Naive thymus-derived CD4-positive, alpha-beta T cell (primary cell): ENCODE measurements at regions not wholly inside any gene's neighbourhood (a gene's known extent, or its start where the extent isn't known, plus 50 kb on each side); places are given as distances from the start of the nearest gene placed in this dataset.

Source experiments
- ATAC-seq: fragments of 150-1000 bp; cut with Tn5 transposase; 2 replicates; pipeline ENCODE4 v1.10.0; 2021; ENCODE audit warnings: mild to moderate bottlenecking, moderate library complexity
- CTCF ChIA-PET: fragments of 350-600 bp; sonication (Branson Sonifier 250); formaldehyde crosslinking; loops from one replicate; lab custom pipeline; 2021; ENCODE audit warnings: antibody characterized with exemption; lab: Charles Lee
- POLR2A ChIA-PET: fragments of 350-600 bp; sonication (Branson Sonifier 250); formaldehyde crosslinking; loops from one replicate; lab custom pipeline; 2021; ENCODE audit warnings: antibody characterized with exemption, inconsistent platforms; lab: Charles Lee
- DNase-seq, 9 donors: peaks; one replicate each; pipeline versions ENCODE4 v3.0.0 to v3.0.0-alpha.2; 2020 to 2022; ENCODE audit warnings: mixed read lengths in 1 of 9
- H3K27ac ChIP-seq: one replicate; pipeline ENCODE4 v1.7.0; 2013; ENCODE audit warnings: mild to moderate bottlenecking, low read depth, low read length, moderate library complexity
- H3K27me3 ChIP-seq, 2 donors: one replicate each; pipeline ENCODE4 v1.7.0; 2013; ENCODE audit warnings: low read length in 2 of 2, mild to moderate bottlenecking in 2 of 2, moderate library complexity in 2 of 2; ENCODE audit not compliant: control insufficient read depth in 2 of 2, insufficient read depth in 2 of 2
- H3K36me3 ChIP-seq, 3 experiments: 1 replicate in 2 of 3; 2 replicates in 1 of 3; pipeline ENCODE4 v1.7.0; 2013; ENCODE audit warnings: low read length in 3 of 3, mild to moderate bottlenecking in 3 of 3, moderate library complexity in 1 of 3; ENCODE audit not compliant: insufficient read depth in 3 of 3, control insufficient read depth in 2 of 3
- H3K4me1 ChIP-seq, 2 donors: one replicate each; pipeline ENCODE4 v1.7.0; 2013; ENCODE audit warnings: low read length in 2 of 2, mild to moderate bottlenecking in 2 of 2, moderate library complexity in 1 of 2; ENCODE audit not compliant: control insufficient read depth in 2 of 2, insufficient read depth in 2 of 2
- H3K4me3 ChIP-seq: 2 replicates; pipeline ENCODE4 v1.7.0; 2013; ENCODE audit warnings: mild to moderate bottlenecking, low read length
- H3K9me3 ChIP-seq, 3 experiments: 1 replicate in 2 of 3; 2 replicates in 1 of 3; pipeline ENCODE4 v1.7.0; 2013; ENCODE audit warnings: low read length in 3 of 3; ENCODE audit not compliant: control insufficient read depth in 2 of 3
- H3K27ac Mint-ChIP-seq, 9 donors: one replicate each; pipeline ENCODE4 v1.8.0; 2020 to 2022; ENCODE audit warnings: mixed read lengths in 9 of 9, mild to moderate bottlenecking in 8 of 9, moderate library complexity in 5 of 9, inconsistent platforms in 2 of 9
- H3K27me3 Mint-ChIP-seq, 5 donors: one replicate each; pipeline ENCODE4 v1.8.0; 2021 to 2022; ENCODE audit warnings: mixed read lengths in 5 of 5, mild to moderate bottlenecking in 1 of 5
- H3K36me3 Mint-ChIP-seq, 5 donors: one replicate each; pipeline ENCODE4 v1.8.0; 2020 to 2022; ENCODE audit warnings: mixed read lengths in 5 of 5, mild to moderate bottlenecking in 3 of 5, inconsistent platforms in 1 of 5
- H3K4me1 Mint-ChIP-seq, 7 donors: one replicate each; pipeline ENCODE4 v1.8.0; 2020 to 2022; ENCODE audit warnings: mixed read lengths in 7 of 7, mild to moderate bottlenecking in 3 of 7, inconsistent platforms in 1 of 7
- H3K4me3 Mint-ChIP-seq, 10 donors: one replicate each; pipeline ENCODE4 v1.8.0; 2020 to 2022; ENCODE audit warnings: mild to moderate bottlenecking in 10 of 10, mixed read lengths in 10 of 10, moderate library complexity in 6 of 10, inconsistent platforms in 2 of 10
- H3K9me3 Mint-ChIP-seq, 11 donors: one replicate each; pipeline ENCODE4 v1.8.0; 2020 to 2022; ENCODE audit warnings: mixed read lengths in 11 of 11, mild to moderate bottlenecking in 4 of 11, inconsistent platforms in 1 of 11, moderate library complexity in 1 of 11
- intact Hi-C, 2 donors: fragments of 100-400 bp; cut with micrococcal nuclease; formaldehyde crosslinking; loops; one replicate each; pipeline ENCODE4 v1.15.1; 2023

- H3K27me3 ChIP-seq = no peaks in the 10 kb centered on the region
- no peaks in the 10 kb centered on the region for H3K27me3 Mint-ChIP-seq
- ChIA-PET POLR2A (no interaction called here), CTCF (no interaction called here)
- H3K27ac Mint-ChIP-seq = no peak overlapping the region
- ATAC-seq = no peak
- H3K9me3 ChIP-seq = no peaks in the 10 kb centered on the region
- intact Hi-C loops = no loop called here
- no peak overlapping the region for H3K4me3 Mint-ChIP-seq
- no peak overlapping the region for H3K4me3 ChIP-seq
- H3K9me3 Mint-ChIP-seq = peaks cover 0 to 3% (median 0%) of the 10 kb centered on the region in 11 donors
- no peak for DNase-seq
- no peaks in the 10 kb centered on the region for H3K4me1 ChIP-seq
- no peaks in the 10 kb centered on the region for H3K4me1 Mint-ChIP-seq
- H3K36me3 ChIP-seq = no peaks in the 10 kb centered on the region
- H3K36me3 Mint-ChIP-seq = no peaks in the 10 kb centered on the region
- H3K27ac ChIP-seq = no peak overlapping the region
Observed at GRCh38 chrX:35682476-35682875, 115.7 kb upstream of the MAGEB16 start.

GRCh38 chrX:35696760-35697234, 101.3 kb upstream of the MAGEB16 start:
- no peak for DNase-seq
- Mint-ChIP-seq H3K4me1 (no peaks in the 10 kb centered on the region), H3K9me3 (peaks cover 0 to 2% (median 0%) of the 10 kb centered on the region in 11 donors), H3K4me3 (no peak overlapping the region), H3K27ac (no peak overlapping the region), H3K27me3 (no peaks in the 10 kb centered on the region), H3K36me3 (no peaks in the 10 kb centered on the region)
- ATAC-seq = no peak
- POLR2A ChIA-PET = no interaction called here
- H3K36me3 ChIP-seq = no peaks in the 10 kb centered on the region
- no peaks in the 10 kb centered on the region for H3K9me3 ChIP-seq
- no peaks in the 10 kb centered on the region for H3K4me1 ChIP-seq
- CTCF ChIA-PET = no interaction called here
- intact Hi-C loops = no loop called here
- no peaks in the 10 kb centered on the region for H3K27me3 ChIP-seq
- no peak overlapping the region for H3K4me3 ChIP-seq
- H3K27ac ChIP-seq = no peak overlapping the region

GRCh38 chrX:35699642-35700041, 98.5 kb upstream of the MAGEB16 start:
- H3K27ac ChIP-seq = no peak overlapping the region

GRCh38 chrX:35700121-35700520, 98.0 kb upstream of the MAGEB16 start:
- ATAC-seq = no peak
- no peaks in the 10 kb centered on the region for H3K4me1 Mint-ChIP-seq
- Histone ChIP-seq H3K36me3 (no peaks in the 10 kb centered on the region), H3K4me3 (no peak overlapping the region), H3K9me3 (no peaks in the 10 kb centered on the region), H3K27ac (no peak overlapping the region), H3K4me1 (no peaks in the 10 kb centered on the region), H3K27me3 (no peaks in the 10 kb centered on the region)
- POLR2A ChIA-PET = no interaction called here
- H3K27me3 Mint-ChIP-seq = no peaks in the 10 kb centered on the region
- CTCF ChIA-PET = no interaction called here
- no peak overlapping the region for H3K27ac Mint-ChIP-seq
- H3K9me3 Mint-ChIP-seq = peaks cover 0 to 3% (median 0%) of the 10 kb centered on the region in 11 donors
- no peaks in the 10 kb centered on the region for H3K36me3 Mint-ChIP-seq
- no peak overlapping the region for H3K4me3 Mint-ChIP-seq
- no peak for DNase-seq
- intact Hi-C loops = no loop called here

More at GRCh38 chrX:35699642-35700041, 98.5 kb upstream of the MAGEB16 start:
- no peaks in the 10 kb centered on the region for H3K27me3 Mint-ChIP-seq
- DNase-seq = no peak
- no peaks in the 10 kb centered on the region for H3K4me1 Mint-ChIP-seq
- intact Hi-C loops = no loop called here
- no peaks in the 10 kb centered on the region for H3K36me3 Mint-ChIP-seq
- no peaks in the 10 kb centered on the region for H3K9me3 ChIP-seq
- H3K27ac Mint-ChIP-seq = no peak overlapping the region
- H3K4me1 ChIP-seq = no peaks in the 10 kb centered on the region
- no peaks in the 10 kb centered on the region for H3K36me3 ChIP-seq
- H3K4me3 Mint-ChIP-seq = no peak overlapping the region
- peaks cover 0 to 3% (median 0%) of the 10 kb centered on the region in 11 donors for H3K9me3 Mint-ChIP-seq
- POLR2A ChIA-PET = no interaction called here
- CTCF ChIA-PET = no interaction called here
- no peaks in the 10 kb centered on the region for H3K27me3 ChIP-seq
- peak; percentile 85 for ATAC-seq
- no peak overlapping the region for H3K4me3 ChIP-seq

- Mint-ChIP-seq H3K36me3 (no peaks in the 10 kb centered on the region), H3K9me3 (peaks cover 0 to 7% (median 0%) of the 10 kb centered on the region in 11 donors), H3K4me3 (no peak overlapping the region), H3K27ac (no peak overlapping the region), H3K4me1 (no peaks in the 10 kb centered on the region), H3K27me3 (no peaks in the 10 kb centered on the region)
- intact Hi-C loops = no loop called here
- no peaks in the 10 kb centered on the region for H3K36me3 ChIP-seq
- CTCF ChIA-PET = no interaction called here
- H3K9me3 ChIP-seq = no peaks in the 10 kb centered on the region
- POLR2A ChIA-PET = no interaction called here
- H3K4me1 ChIP-seq = no peaks in the 10 kb centered on the region
- H3K27me3 ChIP-seq = no peaks in the 10 kb centered on the region
- no peak overlapping the region for H3K27ac ChIP-seq
- no peak overlapping the region for H3K4me3 ChIP-seq
- ATAC-seq = no peak
- DNase-seq = no peak
Observed at GRCh38 chrX:35711281-35711680, 86.9 kb upstream of the MAGEB16 start.

GRCh38 chrX:35722128-35722527, 76.0 kb upstream of the MAGEB16 start:
- Mint-ChIP-seq H3K4me3 (no peak overlapping the region), H3K27ac (no peak overlapping the region), H3K27me3 (no peaks in the 10 kb centered on the region), H3K9me3 (peaks cover 0 to 9% (median 0%) of the 10 kb centered on the region in 11 donors), H3K4me1 (no peaks in the 10 kb centered on the region), H3K36me3 (no peaks in the 10 kb centered on the region)
- Histone ChIP-seq H3K9me3 (no peaks in the 10 kb centered on the region), H3K36me3 (no peaks in the 10 kb centered on the region), H3K27me3 (no peaks in the 10 kb centered on the region), H3K4me1 (no peaks in the 10 kb centered on the region), H3K27ac (no peak overlapping the region), H3K4me3 (no peak overlapping the region)
- intact Hi-C loops = no loop called here
- CTCF ChIA-PET = no interaction called here
- POLR2A ChIA-PET = no interaction called here
- DNase-seq (no peak), ATAC-seq (no peak)

- no peaks in the 10 kb centered on the region for H3K36me3 Mint-ChIP-seq
- DNase-seq = no peak
- Histone ChIP-seq H3K27ac (no peak overlapping the region), H3K36me3 (no peaks in the 10 kb centered on the region), H3K4me3 (no peak overlapping the region), H3K9me3 (no peaks in the 10 kb centered on the region), H3K4me1 (no peaks in the 10 kb centered on the region), H3K27me3 (no peaks in the 10 kb centered on the region)
- H3K27ac Mint-ChIP-seq = no peak overlapping the region
- H3K4me1 Mint-ChIP-seq = no peaks in the 10 kb centered on the region
- no peaks in the 10 kb centered on the region for H3K27me3 Mint-ChIP-seq
- H3K9me3 Mint-ChIP-seq = peaks cover 0 to 12% (median 1%) of the 10 kb centered on the region in 11 donors
- CTCF ChIA-PET = no interaction called here
- H3K4me3 Mint-ChIP-seq = no peak overlapping the region
- ATAC-seq = no peak
- POLR2A ChIA-PET = no interaction called here
- intact Hi-C loops = no loop called here
Observed at GRCh38 chrX:35726176-35726575, 72.0 kb upstream of the MAGEB16 start.
